ENCODE measurements at regions not wholly inside any gene's neighbourhood (a gene's known extent, or its start where the extent isn't known, plus 50 kb on each side); places are given as distances from the start of the nearest gene placed in this dataset.

DNA sequence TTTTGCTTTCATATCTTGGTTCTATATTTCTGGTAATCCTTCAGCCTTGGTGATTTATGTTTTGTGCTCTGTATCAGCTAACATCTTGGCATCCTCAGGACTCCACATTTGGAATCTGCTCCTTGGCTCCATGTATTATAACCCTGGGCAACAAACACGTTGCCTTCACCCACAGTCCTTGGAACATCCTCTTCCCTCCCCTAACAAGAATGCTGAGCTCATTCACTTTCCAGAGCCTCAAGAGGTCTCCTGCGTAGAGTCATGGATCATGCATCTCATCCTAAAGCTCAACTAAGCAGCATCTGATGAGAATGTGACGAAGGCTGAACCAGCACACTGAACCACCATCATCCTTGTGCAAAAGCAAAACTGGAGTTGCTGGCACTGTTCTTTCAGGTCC lies 60.5 kb upstream of the C1GALT1C1 start:
- Histone ChIP-seq H3K4me1 (no peaks in the 10 kb centered on the region), H3K4me3 (no peak overlapping the region), H3K27ac (no peak overlapping the region), H3K9me3 (no peaks in the 10 kb centered on the region), H3K36me3 (no peaks in the 10 kb centered on the region), H3K27me3 (no peaks in the 10 kb centered on the region)
- TF ChIP-seq, protein P1, sequence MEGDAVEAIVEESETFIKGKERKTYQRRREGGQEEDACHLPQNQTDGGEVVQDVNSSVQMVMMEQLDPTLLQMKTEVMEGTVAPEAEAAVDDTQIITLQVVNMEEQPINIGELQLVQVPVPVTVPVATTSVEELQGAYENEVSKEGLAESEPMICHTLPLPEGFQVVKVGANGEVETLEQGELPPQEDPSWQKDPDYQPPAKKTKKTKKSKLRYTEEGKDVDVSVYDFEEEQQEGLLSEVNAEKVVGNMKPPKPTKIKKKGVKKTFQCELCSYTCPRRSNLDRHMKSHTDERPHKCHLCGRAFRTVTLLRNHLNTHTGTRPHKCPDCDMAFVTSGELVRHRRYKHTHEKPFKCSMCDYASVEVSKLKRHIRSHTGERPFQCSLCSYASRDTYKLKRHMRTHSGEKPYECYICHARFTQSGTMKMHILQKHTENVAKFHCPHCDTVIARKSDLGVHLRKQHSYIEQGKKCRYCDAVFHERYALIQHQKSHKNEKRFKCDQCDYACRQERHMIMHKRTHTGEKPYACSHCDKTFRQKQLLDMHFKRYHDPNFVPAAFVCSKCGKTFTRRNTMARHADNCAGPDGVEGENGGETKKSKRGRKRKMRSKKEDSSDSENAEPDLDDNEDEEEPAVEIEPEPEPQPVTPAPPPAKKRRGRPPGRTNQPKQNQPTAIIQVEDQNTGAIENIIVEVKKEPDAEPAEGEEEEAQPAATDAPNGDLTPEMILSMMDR (IDR thresholded peaks at IDR 0.05) = no peak
- intact Hi-C loops (cut with DNase I) = no loop called here
- ATAC-seq (no peak), DNase-seq (no peak)

DNA sequence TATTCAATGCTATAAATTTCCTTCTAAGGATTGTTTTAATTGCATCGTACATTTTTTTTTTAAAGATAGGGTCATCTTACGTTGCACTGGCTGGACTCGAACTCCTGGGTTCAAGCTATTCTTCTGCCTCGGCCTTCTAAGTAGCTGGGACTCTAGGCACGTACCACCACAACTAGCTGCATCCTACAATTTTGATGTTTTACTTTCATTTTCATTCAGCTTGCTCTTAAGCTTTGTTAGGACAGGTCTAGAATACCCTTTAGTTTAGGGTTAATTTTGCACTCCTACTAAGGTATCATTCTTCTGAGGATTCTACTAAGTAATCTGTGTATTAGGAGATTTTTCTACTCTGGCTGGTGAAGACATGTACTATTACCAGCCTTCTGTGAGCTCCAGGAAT lies 50.2 kb upstream of the C1GALT1C1 start:
- no peak overlapping the region for H3K27ac ChIP-seq
- H3K4me3 ChIP-seq = no peak overlapping the region
- TF ChIP-seq, protein P1 (IDR thresholded peaks at IDR 0.05) = no peak
- H3K36me3 ChIP-seq = no peaks in the 10 kb centered on the region
- DNase-seq = no peak
- intact Hi-C loops (cut with DNase I) = no loop called here
- H3K27me3 ChIP-seq = no peaks in the 10 kb centered on the region
- no peaks in the 10 kb centered on the region for H3K4me1 ChIP-seq
- H3K9me3 ChIP-seq = no peaks in the 10 kb centered on the region
- ATAC-seq = no peak

Data from left lung (tissue), 4 donors.